ENCODE measurements at regions not wholly inside any gene's neighbourhood (a gene's known extent, or its start where the extent isn't known, plus 50 kb on each side); places are given as distances from the start of the nearest gene placed in this dataset.

- intact Hi-C loops (cut with DNase I): no loop called here
- H3K27ac ChIP-seq: no peak overlapping the region
- H3K9me3 ChIP-seq: no peaks in the 10 kb centered on the region
- H3K4me3 ChIP-seq: no peak overlapping the region
- 77 to 81% methylated on average over 2 of the region's 2 CpGs for WGBS, 2 donors
- TF ChIP-seq CTCF (IDR thresholded peaks at IDR 0.05) (no peak), POLR2A (IDR thresholded peaks at IDR 0.05) (no peak)
- no peaks in the 10 kb centered on the region for H3K4me1 ChIP-seq
- DNase-seq: no peak
- H3K27me3 ChIP-seq: no peaks in the 10 kb centered on the region
- H3K36me3 ChIP-seq: no peaks in the 10 kb centered on the region
Observed at GRCh38 chr12:127223011-127223410, 1044.0 kb upstream of the TMEM132C start.

- TF ChIP-seq POLR2A (IDR thresholded peaks at IDR 0.05): no peak
- TF ChIP-seq CTCF (IDR thresholded peaks at IDR 0.05): no peak
- WGBS, 2 donors: 30 to 60% methylated on average over 2 to 3 of the region's 3 CpGs
- intact Hi-C loops (cut with DNase I): no loop called here
- no peak for DNase-seq
- Histone ChIP-seq H3K27me3 (no peaks in the 10 kb centered on the region), H3K36me3 (no peaks in the 10 kb centered on the region), H3K4me3 (no peak overlapping the region), H3K4me1 (no peaks in the 10 kb centered on the region), H3K27ac (no peak overlapping the region), H3K9me3 (no peaks in the 10 kb centered on the region)
Observed at GRCh38 chr12:127223731-127224130, 1043.2 kb upstream of the TMEM132C start.

GRCh38 chr12:127230843-127231260 is 1036.1 kb upstream of the TMEM132C start:
- intact Hi-C loops (cut with DNase I): no loop called here
- H3K9me3 ChIP-seq: peaks cover 0 to 5% (median 0%) of the 10 kb centered on the region in 3 donors
- TF ChIP-seq CTCF (IDR thresholded peaks at IDR 0.05): no peak
- no peak for TF ChIP-seq POLR2A (IDR thresholded peaks at IDR 0.05)
- no peak for DNase-seq
- H3K4me3 ChIP-seq: no peak overlapping the region
- WGBS, 2 donors: 32 to 38% methylated on average over 6 of the region's 6 CpGs
- no peaks in the 10 kb centered on the region for H3K36me3 ChIP-seq
- no peaks in the 10 kb centered on the region for H3K4me1 ChIP-seq
- no peak overlapping the region for H3K27ac ChIP-seq
- no peaks in the 10 kb centered on the region for H3K27me3 ChIP-seq

GRCh38 chr12:127231371-127231770 is 1035.6 kb upstream of the TMEM132C start:
- Histone ChIP-seq H3K9me3 (peaks cover 0 to 5% (median 0%) of the 10 kb centered on the region in 3 donors), H3K4me1 (no peaks in the 10 kb centered on the region), H3K27ac (no peak overlapping the region), H3K36me3 (no peaks in the 10 kb centered on the region), H3K27me3 (no peaks in the 10 kb centered on the region), H3K4me3 (no peak overlapping the region)
- no peak for DNase-seq
- intact Hi-C loops (cut with DNase I): no loop called here
- no peak for TF ChIP-seq CTCF (IDR thresholded peaks at IDR 0.05)
- no peak for TF ChIP-seq POLR2A (IDR thresholded peaks at IDR 0.05)
- 21 to 71% methylated on average over 2 to 4 of the region's 7 CpGs for WGBS, 2 donors

GRCh38 chr12:127233016-127233415 is 1034.0 kb upstream of the TMEM132C start:
- intact Hi-C loops (cut with DNase I): no loop called here
- DNase-seq: no peak
- Histone ChIP-seq H3K27ac (no peak overlapping the region), H3K36me3 (no peaks in the 10 kb centered on the region), H3K4me1 (no peaks in the 10 kb centered on the region), H3K4me3 (no peak overlapping the region), H3K9me3 (peaks cover 0 to 5% (median 0%) of the 10 kb centered on the region in 3 donors), H3K27me3 (no peaks in the 10 kb centered on the region)
- no peak for TF ChIP-seq POLR2A (IDR thresholded peaks at IDR 0.05)
- TF ChIP-seq CTCF (IDR thresholded peaks at IDR 0.05): no peak
- 92 to 95% methylated on average over 1 to 2 of the region's 2 CpGs for WGBS, 2 donors
